PC-9 (cell line): ENCODE measurements at regions not wholly inside any gene's neighbourhood (a gene's known extent, or its start where the extent isn't known, plus 50 kb on each side); places are given as distances from the start of the nearest gene placed in this dataset.

Experiments
- BruUV-seq: library from RNA; stranded (reverse); fragments of 400-500 nt; replicated peaks from 2 replicates; lab custom pipeline; 2021; lab: Mats Ljungman, UMichigan
- CTCF ChIA-PET: fragments of 300-600 bp; sonication (Branson Sonifier 250); formaldehyde crosslinking; loops from one replicate; lab custom pipeline; 2022; ENCODE audit warnings: antibody characterized with exemption; lab: Charles Lee
- POLR2A ChIA-PET: fragments of 300-600 bp; sonication (Branson Sonifier 250); formaldehyde crosslinking; loops from one replicate; lab custom pipeline; 2022; ENCODE audit warnings: antibody characterized with exemption; ENCODE audit not compliant: unreplicated experiment; lab: Charles Lee
- DNase-seq, 2 experiments: peaks; one replicate each; pipeline versions ENCODE4 v3.0.0 to v3.0.0-alpha.2; 2015 to 2022; ENCODE audit warnings: mixed read lengths in 1 of 2
- H2AFZ ChIP-seq: fragments of 200-600 bp; sonication (generic); 2 replicates; pipeline ENCODE4 v1.8.1; 2017; ENCODE audit warnings: antibody characterized with exemption
- H3F3A ChIP-seq: fragments of 200-600 bp; sonication (generic); 2 replicates; pipeline ENCODE4 v1.8.1; 2017; ENCODE audit warnings: antibody characterized with exemption, mild to moderate bottlenecking, low read depth; ENCODE audit not compliant: insufficient read depth
- H3K27ac ChIP-seq: fragments of 200-600 bp; sonication (generic); 2 replicates; pipeline ENCODE4 v1.6.1; 2016; ENCODE audit warnings: mixed run types
- H3K27me3 ChIP-seq: fragments of 200-600 bp; sonication (generic); 2 replicates; pipeline ENCODE4 v1.6.1; 2016; ENCODE audit warnings: low read depth, mixed run types; ENCODE audit not compliant: insufficient read depth
- H3K36me3 ChIP-seq: fragments of 200-600 bp; sonication (generic); 2 replicates; pipeline ENCODE4 v1.6.1; 2016; ENCODE audit warnings: low read depth, mixed run types
- H3K4me1 ChIP-seq: fragments of 200-600 bp; sonication (generic); replicated peaks from 2 replicates; pipeline ENCODE4 v1.6.1; 2016; ENCODE audit warnings: mixed run types; ENCODE audit not compliant: insufficient read depth
- H3K4me2 ChIP-seq: fragments of 200-600 bp; sonication (generic); 2 replicates; pipeline ENCODE4 v1.6.1; 2017; ENCODE audit warnings: mixed run types
- H3K4me3 ChIP-seq: fragments of 200-600 bp; sonication (generic); 2 replicates; pipeline ENCODE4 v1.6.1; 2016; ENCODE audit warnings: mixed run types
- H3K79me2 ChIP-seq: fragments of 200-600 bp; sonication (generic); 2 replicates; pipeline ENCODE4 v1.6.1; 2017; ENCODE audit warnings: low read depth, mixed run types
- H3K9me2 ChIP-seq: fragments of 200-600 bp; sonication (generic); 2 replicates; pipeline ENCODE4 v1.8.1; 2017; ENCODE audit warnings: mild to moderate bottlenecking; ENCODE audit not compliant: insufficient read depth
- H3K9me3 ChIP-seq: fragments of 200-600 bp; sonication (generic); 2 replicates; pipeline ENCODE4 v1.8.1; 2016; ENCODE audit warnings: low read depth; ENCODE audit not compliant: insufficient read depth
- H4K20me1 ChIP-seq: fragments of 200-600 bp; sonication (generic); 2 replicates; pipeline ENCODE4 v1.8.1; 2017; ENCODE audit not compliant: insufficient read depth
- CTCF ChIP-seq: fragments of 200-600 bp; sonication (generic); conservative IDR thresholded peaks from 2 replicates; pipeline ENCODE4 v1.6.1; 2017; ENCODE audit warnings: mixed run types, antibody characterized with exemption, mild to moderate bottlenecking, moderate library complexity
- EZH2 ChIP-seq: fragments of 200-600 bp; sonication (generic); IDR thresholded peaks from 2 replicates; pipeline ENCODE4 v1.8.0; 2017; ENCODE audit warnings: antibody characterized with exemption, low read depth
- intact Hi-C: fragments of 100-400 bp; cut with micrococcal nuclease; formaldehyde crosslinking; loops from one replicate; pipeline ENCODE4 v1.10.0; 2022; ENCODE audit not compliant: unreplicated experiment

GRCh38 chr12:67782573-67782972 is 134.0 kb downstream of the DYRK2 start:
- Histone ChIP-seq H3F3A (no peaks in the 10 kb centered on the region), H3K36me3 (no peaks in the 10 kb centered on the region), H2AFZ (no peak overlapping the region), H3K79me2 (no peaks in the 10 kb centered on the region), H3K4me2 (no peak overlapping the region), H3K4me1 (no peaks in the 10 kb centered on the region), H3K27ac (no peak overlapping the region), H3K9me3 (peaks cover 12% of the 10 kb centered on the region; the same call in 1 of the 2 replicates), H3K27me3 (no peaks in the 10 kb centered on the region), H4K20me1 (no peaks in the 10 kb centered on the region), H3K4me3 (no peak overlapping the region), H3K9me2 (no peaks in the 10 kb centered on the region)
- no peak for DNase-seq
- intact Hi-C loops, result no loop called here
- ChIA-PET POLR2A (no interaction called here), CTCF (no interaction called here)
- BruUV-seq, result no TSS peak
- TF ChIP-seq EZH2 (no peak), CTCF (no peak)

GRCh38 chr12:67783393-67783792 is 134.8 kb downstream of the DYRK2 start:
- TF ChIP-seq CTCF (no peak), EZH2 (no peak)
- Histone ChIP-seq H3K36me3 (no peaks in the 10 kb centered on the region), H3K27me3 (no peaks in the 10 kb centered on the region), H2AFZ (no peak overlapping the region), H3K79me2 (no peaks in the 10 kb centered on the region), H3K4me2 (no peak overlapping the region), H3K9me2 (no peaks in the 10 kb centered on the region), H3K4me1 (no peaks in the 10 kb centered on the region), H4K20me1 (no peaks in the 10 kb centered on the region), H3K4me3 (no peak overlapping the region), H3K9me3 (peaks cover 12% of the 10 kb centered on the region; the same call in 1 of the 2 replicates), H3F3A (no peaks in the 10 kb centered on the region), H3K27ac (no peak overlapping the region)
- intact Hi-C loops, result no loop called here
- ChIA-PET CTCF (no interaction called here), POLR2A (no interaction called here)
- BruUV-seq, result no TSS peak
- DNase-seq, result no peak

GRCh38 chr12:67784831-67785230 is 136.3 kb downstream of the DYRK2 start:
- no peaks in the 10 kb centered on the region for H3F3A ChIP-seq
- POLR2A ChIA-PET, result no interaction called here
- intact Hi-C loops, result no loop called here
- no peaks in the 10 kb centered on the region for H4K20me1 ChIP-seq
- no peak overlapping the region for H3K27ac ChIP-seq
- no peaks in the 10 kb centered on the region for H3K9me2 ChIP-seq
- H3K4me1 ChIP-seq, result no peaks in the 10 kb centered on the region
- CTCF ChIA-PET, result no interaction called here
- no peak overlapping the region for H2AFZ ChIP-seq
- H3K27me3 ChIP-seq, result no peaks in the 10 kb centered on the region
- H3K36me3 ChIP-seq, result no peaks in the 10 kb centered on the region
- no peak overlapping the region for H3K4me2 ChIP-seq
- TF ChIP-seq EZH2, result no peak
- TF ChIP-seq CTCF, result no peak
- no peak overlapping the region for H3K4me3 ChIP-seq
- no peaks in the 10 kb centered on the region for H3K79me2 ChIP-seq
- DNase-seq, result no peak
- H3K9me3 ChIP-seq, result peaks cover 7% of the 10 kb centered on the region; the same call in 1 of the 2 replicates
- BruUV-seq, result no TSS peak
